Uterus (tissue), 2 donors: ENCODE measurements at regions not wholly inside any gene's neighbourhood (a gene's known extent, or its start where the extent isn't known, plus 50 kb on each side); places are given as distances from the start of the nearest gene placed in this dataset.

ENCODE experiments used
- POLR2A ChIP-seq, 2 donors: fragments of 450-650 bp; IDR thresholded peaks; one replicate each; pipeline ENCODE4 v1.6.1; 2016; ENCODE audit warnings: antibody characterized with exemption in 2 of 2, mild to moderate bottlenecking in 1 of 2, moderate library complexity in 1 of 2
- TF ChIP-seq, protein P1 (sequence below), 4 experiments: fragments of 200-600 bp in 2 of 4; fragments of 450-650 bp in 2 of 4; sonication (generic) in 2 of 4; IDR thresholded peaks; one replicate each; pipeline ENCODE4 v1.5.1; 2016 to 2019; ENCODE audit warnings: antibody characterized with exemption in 4 of 4, mild to moderate bottlenecking in 2 of 4, moderate library complexity in 1 of 4

DNA sequence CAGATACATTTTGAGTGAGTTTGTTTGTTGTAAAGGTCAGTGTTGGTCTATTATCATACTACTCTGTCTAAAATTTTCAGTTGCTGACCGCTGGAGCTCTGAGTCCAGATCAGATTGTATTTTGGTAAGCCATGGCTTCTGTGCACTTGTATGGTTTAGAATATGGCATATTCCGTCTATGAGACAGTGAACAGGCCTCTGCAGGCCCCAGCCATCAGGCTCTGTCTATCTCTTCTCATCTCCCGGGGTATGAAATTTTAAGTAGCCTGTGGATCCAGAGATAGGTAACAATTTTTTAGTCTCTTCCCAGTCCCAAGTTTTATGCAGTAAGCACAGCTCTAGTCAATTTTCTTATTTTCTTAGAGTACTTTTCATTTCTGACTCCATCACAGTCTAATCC, 1929.1 kb upstream of the SEL1L start:
- TF ChIP-seq, protein P1, sequence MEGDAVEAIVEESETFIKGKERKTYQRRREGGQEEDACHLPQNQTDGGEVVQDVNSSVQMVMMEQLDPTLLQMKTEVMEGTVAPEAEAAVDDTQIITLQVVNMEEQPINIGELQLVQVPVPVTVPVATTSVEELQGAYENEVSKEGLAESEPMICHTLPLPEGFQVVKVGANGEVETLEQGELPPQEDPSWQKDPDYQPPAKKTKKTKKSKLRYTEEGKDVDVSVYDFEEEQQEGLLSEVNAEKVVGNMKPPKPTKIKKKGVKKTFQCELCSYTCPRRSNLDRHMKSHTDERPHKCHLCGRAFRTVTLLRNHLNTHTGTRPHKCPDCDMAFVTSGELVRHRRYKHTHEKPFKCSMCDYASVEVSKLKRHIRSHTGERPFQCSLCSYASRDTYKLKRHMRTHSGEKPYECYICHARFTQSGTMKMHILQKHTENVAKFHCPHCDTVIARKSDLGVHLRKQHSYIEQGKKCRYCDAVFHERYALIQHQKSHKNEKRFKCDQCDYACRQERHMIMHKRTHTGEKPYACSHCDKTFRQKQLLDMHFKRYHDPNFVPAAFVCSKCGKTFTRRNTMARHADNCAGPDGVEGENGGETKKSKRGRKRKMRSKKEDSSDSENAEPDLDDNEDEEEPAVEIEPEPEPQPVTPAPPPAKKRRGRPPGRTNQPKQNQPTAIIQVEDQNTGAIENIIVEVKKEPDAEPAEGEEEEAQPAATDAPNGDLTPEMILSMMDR (IDR thresholded peaks at IDR 0.05) = no peak
- no peak for TF ChIP-seq POLR2A (IDR thresholded peaks at IDR 0.05)
